NCI-H345 (cell line): ENCODE measurements at regions not wholly inside any gene's neighbourhood (a gene's known extent, or its start where the extent isn't known, plus 50 kb on each side); places are given as distances from the start of the nearest gene placed in this dataset.
A peak's percentile ranks its signal among the peaks of the same experiment; 100 is the strongest.

ENCODE experiments used
- DNase-seq: peaks from one replicate; lab custom pipeline; 2025; lab: John Stamatoyannopoulos, UW

GRCh38 chr13:78779608-78780007 is 120.7 kb upstream of the OBI1 start:
- no peak for DNase-seq

- no peak for DNase-seq
Observed at GRCh38 chr13:78777976-78778375, 119.0 kb upstream of the OBI1 start.

DNA sequence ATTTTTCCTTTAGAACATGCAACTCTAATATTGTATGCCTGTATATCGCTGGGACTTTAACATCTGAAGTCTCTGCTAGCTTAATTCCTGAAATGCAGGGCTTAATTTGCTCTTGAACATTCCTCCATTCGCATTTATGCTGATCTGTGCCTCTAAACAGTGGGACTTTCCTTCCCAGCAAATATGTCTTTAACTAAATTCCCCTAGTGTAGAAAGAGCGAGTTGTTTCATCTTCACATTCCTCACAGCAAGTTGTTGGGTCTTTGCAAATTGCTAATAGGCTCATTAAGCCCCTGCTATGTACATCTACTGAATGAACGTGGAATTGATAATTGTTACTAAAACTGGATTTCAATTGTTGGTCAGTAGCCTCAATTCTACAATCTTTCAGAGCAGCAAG is 118.4 kb upstream of the OBI1 start:
- no peak for DNase-seq

GRCh38 chr13:78772933-78773332 is 114.0 kb upstream of the OBI1 start:
- no peak for DNase-seq

GRCh38 chr13:78770601-78771000 is 111.6 kb upstream of the OBI1 start:
- DNase-seq = no peak

DNA sequence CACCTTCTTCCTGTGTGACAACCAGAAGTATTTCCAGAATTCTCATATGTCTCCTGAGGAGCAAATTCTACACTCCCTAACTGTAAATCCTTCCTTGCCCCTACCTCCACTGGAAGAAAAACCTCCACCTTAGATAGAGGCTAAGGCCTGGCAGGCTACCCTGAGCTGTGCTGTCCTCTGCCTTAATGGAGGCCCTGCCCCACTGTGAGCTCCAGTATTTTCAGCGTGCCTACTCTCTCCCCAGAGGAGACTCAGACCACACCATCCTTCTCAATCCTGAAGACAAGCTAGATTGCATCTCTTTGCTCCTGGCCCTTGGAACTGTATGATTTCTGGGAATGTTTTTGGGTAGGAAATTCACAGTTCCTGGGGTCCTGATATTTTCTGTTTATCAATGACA is 110.0 kb upstream of the OBI1 start:
- DNase-seq = no peak

DNA sequence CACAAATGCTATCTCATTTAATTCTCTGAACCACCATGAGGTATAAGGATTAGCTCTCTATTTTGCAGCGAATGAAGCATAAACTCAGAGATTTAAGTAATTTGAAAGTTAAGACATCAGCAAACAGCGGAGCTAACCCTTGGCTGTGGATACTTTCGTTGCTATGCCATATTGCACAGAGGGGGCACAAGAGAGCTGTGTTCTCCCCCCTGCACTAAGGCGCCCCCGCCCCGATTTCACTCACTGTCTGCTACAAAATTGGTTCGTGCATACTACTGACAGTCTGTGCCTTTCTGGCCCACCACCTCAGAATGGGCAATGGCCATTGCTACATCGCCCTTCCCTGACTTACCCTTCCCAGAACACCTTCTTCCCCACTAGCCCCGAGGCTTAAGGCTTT is 105.7 kb upstream of the OBI1 start:
- no peak for DNase-seq

GRCh38 chr13:78762825-78763224 is 103.9 kb upstream of the OBI1 start:
- DNase-seq = no peak

DNA sequence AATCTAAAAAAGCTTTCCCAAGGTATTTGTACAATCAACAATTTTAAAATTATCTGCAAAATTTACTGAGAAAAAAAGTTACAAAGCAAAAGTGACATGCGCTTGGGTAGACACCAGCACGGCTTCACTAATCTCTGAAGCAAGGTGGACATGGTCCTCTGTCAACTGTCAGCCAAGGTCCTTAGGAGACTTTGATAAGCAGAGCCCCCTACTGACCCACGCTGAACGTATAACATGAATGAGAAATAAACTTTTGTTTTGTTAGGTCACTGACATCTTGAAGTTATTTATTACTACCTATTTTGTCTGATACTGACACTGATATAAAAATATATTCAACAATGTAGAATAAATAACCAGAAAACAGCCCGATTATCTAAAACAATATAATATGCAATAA is 100.7 kb upstream of the OBI1 start:
- no peak for DNase-seq

DNA sequence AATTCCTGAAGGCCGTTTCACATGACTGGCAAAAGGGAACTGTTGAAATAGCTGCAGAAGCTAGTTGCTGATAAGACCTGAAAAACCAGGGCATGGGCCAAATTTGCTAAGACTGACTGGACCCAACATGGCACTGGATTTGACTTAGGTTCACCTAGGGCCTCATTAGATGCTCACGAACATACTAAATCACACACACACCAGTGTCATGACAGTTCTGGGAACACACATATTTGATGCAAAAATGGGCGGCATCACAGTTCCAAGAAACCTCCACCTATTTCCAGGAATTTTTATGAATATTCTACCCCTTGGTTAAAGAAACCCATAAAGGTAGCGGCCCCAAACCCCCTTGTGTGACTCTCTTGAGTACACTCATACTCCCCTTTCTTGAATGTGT is 99.6 kb upstream of the OBI1 start:
- DNase-seq = no peak

GRCh38 chr13:78753435-78753834 is 94.5 kb upstream of the OBI1 start:
- no peak for DNase-seq

DNA sequence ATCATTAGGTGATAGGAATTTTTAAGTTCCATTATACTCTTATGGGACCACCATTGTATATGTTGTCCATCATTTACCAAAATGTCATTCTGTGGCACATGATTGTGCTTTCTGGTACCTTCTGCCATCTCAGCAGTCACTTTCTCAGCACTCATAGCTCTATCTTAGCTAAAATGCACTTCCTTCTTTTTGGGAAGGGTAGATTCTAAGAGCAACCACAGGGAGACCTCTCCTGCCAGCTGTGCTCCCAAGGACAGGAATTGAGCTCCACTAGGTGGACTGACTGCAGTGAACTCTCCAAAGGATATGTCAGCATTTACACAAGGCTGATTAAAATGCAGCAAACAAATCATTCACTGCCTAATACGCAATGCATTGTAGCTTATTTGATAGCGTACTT is 91.8 kb upstream of the OBI1 start:
- no peak for DNase-seq

GRCh38 chr13:78743973-78744372 is 85.0 kb upstream of the OBI1 start:
- no peak for DNase-seq

DNA sequence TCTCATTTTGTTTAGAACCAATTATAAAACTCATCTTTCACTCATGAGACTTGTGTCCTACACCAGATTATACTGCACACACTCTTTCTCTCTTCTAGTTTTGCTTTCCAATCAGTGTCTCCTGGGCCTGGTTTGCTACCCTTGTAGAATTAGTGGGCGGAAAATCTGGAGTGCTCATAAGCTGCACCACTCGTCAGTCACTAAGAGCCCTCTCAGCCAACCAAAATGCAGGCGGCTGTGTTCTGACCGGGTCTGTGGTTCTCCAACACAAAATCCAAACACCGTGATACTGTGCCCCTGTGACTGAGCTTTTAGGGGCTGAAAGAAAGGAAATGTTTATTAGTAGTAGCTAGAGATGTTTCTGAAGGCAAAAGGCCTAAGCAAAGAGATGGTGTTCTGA is 83.7 kb upstream of the OBI1 start:
- peak; percentile 68 for DNase-seq

DNA sequence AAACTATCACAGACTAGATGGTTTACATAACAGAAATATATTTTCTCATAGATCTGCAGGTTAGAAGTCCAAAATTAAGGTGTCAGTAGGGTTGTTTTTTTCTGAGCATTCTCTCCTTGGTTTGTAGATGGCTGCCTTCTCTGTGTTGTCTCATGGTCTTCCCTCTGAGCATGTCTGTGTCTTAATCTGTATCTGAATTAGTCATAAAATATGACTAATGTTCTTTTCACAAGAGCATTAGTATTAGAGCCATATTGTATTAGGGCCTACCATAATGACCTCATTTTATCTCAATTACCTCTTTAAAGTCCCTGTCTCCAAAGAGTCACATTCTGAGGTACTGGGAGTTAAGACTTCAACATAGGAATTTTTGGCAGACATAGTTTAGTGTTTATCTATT is 77.2 kb upstream of the OBI1 start:
- no peak for DNase-seq

- no peak for DNase-seq
Observed at GRCh38 chr13:78732445-78733017, 73.6 kb upstream of the OBI1 start.

DNA sequence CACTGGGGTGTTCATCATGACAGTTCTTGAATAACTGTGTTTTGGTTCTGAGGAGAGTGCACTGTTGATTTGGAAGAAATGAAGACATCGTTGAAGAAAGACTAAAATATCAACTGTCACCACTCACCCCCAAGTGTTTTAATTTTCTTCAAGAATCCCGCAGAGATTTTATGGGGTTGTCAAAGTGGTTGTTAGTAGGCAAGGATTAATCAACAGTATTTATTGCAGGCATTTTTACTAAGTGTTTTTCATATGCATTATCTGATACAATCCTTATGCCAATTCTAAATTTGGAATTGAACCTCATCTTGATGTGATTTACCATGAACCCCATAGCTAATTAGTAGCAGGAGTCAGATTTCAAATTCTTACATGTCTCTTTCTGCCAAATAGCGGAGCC is 63.7 kb upstream of the OBI1 start:
- no peak for DNase-seq

DNA sequence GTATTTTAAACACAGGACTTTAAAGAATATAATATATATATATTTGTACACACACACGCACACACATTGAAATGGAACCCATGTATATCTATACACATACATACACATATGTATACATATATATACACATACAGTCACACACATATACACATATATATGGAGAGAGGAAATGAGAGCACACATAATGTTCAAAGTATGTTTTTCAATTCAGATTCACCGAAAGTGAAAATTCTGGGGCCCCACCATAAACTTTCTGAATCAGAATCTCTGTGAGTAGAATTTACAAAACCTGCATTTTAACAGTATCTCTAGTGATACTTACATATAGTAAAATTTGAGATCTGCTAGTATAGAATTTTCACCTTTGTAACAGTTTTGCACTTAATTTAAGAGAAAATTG is 60.4 kb upstream of the OBI1 start:
- no peak for DNase-seq

- DNase-seq = no peak
Observed at GRCh38 chr13:78714717-78715116, 55.8 kb upstream of the OBI1 start.

DNA sequence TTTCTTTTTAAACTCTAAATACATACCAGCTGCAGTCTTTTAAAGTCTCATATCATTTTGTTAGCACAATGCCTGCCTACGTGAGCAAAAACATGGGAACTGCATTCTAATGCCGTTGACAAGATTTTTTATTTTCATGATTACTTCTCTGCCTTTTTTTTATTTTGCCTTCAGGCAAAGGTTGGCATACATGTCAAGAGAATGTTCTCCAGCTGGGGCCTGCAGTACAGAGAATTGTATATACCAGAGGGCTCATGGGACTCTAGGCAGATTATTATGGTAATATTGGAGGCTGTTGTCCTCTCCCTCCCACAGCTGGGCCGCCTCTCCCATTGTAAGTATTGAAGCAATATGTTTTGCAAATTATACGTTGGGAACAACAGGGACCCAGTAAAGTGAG is 53.9 kb upstream of the OBI1 start:
- peak; percentile 39 for DNase-seq

- DNase-seq = no peak
Observed at GRCh38 chr13:78709028-78709427, 50.1 kb upstream of the OBI1 start.
